Nephron progenitor cell (in vitro differentiated cells): ENCODE measurements at regions not wholly inside any gene's neighbourhood (a gene's known extent, or its start where the extent isn't known, plus 50 kb on each side); places are given as distances from the start of the nearest gene placed in this dataset.

ENCODE experiments used
- DNase-seq: peaks from one replicate; pipeline ENCODE4 v3.0.0; 2021
- H3K27ac Mint-ChIP-seq: 2 replicates; pipeline ENCODE4 v1.8.0; 2021; ENCODE audit warnings: mild to moderate bottlenecking, moderate library complexity, mixed read lengths
- H3K27me3 Mint-ChIP-seq: 2 replicates; pipeline ENCODE4 v1.8.0; 2021; ENCODE audit warnings: mild to moderate bottlenecking, low read depth, mixed read lengths; ENCODE audit not compliant: poor library complexity
- H3K36me3 Mint-ChIP-seq: 2 replicates; pipeline ENCODE4 v1.8.0; 2021; ENCODE audit warnings: low read depth, mixed read lengths
- H3K4me1 Mint-ChIP-seq: 2 replicates; pipeline ENCODE4 v1.8.0; 2021; ENCODE audit warnings: mixed read lengths
- H3K4me3 Mint-ChIP-seq: 2 replicates; pipeline ENCODE4 v1.8.0; 2021; ENCODE audit warnings: mild to moderate bottlenecking, moderate library complexity, mixed read lengths
- H3K9me3 Mint-ChIP-seq: 2 replicates; pipeline ENCODE4 v1.8.0; 2021; ENCODE audit warnings: mild to moderate bottlenecking, moderate library complexity, mixed read lengths
- CTCF ChIP-seq: fragments of 200-600 bp; sonication (generic); IDR thresholded peaks from 2 replicates; pipeline ENCODE4 v1.5.0; 2021; ENCODE audit warnings: antibody characterized with exemption

DNA sequence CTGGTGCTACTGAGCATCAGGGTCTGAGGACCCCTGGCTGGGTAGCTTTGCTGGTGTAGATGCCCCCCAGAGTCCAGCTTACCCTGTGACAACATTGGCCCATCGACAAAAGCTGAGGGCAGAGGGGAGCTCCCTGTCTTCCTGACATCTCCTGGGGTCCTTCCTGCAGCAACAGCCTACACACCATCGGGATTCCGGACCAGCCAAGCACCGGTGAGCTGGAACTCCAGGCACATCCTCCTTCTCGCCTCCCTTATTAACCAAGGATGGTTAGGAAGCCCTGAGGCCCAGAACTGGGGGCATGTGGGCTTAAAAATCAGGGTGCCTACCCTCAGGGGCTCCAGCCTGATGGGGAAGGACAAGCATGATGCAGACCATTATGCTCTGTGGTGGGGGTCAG lies 658.0 kb downstream of the PTPRU start:
- Mint-ChIP-seq H3K27ac (no peak overlapping the region), H3K4me3 (no peak overlapping the region), H3K4me1 (peaks cover 26% of the 10 kb centered on the region), H3K27me3 (peaks cover 13% of the 10 kb centered on the region), H3K9me3 (no peaks in the 10 kb centered on the region), H3K36me3 (no peaks in the 10 kb centered on the region)
- no peak for TF ChIP-seq CTCF
- DNase-seq, result no peak

GRCh38 chr1:29893806-29894205 lies 657.5 kb downstream of the PTPRU start:
- Mint-ChIP-seq H3K27ac (no peak overlapping the region), H3K36me3 (no peaks in the 10 kb centered on the region), H3K4me1 (peaks cover 26% of the 10 kb centered on the region), H3K9me3 (no peaks in the 10 kb centered on the region), H3K27me3 (peaks cover 13% of the 10 kb centered on the region), H3K4me3 (no peak overlapping the region)
- DNase-seq, result no peak
- no peak for TF ChIP-seq CTCF

DNA sequence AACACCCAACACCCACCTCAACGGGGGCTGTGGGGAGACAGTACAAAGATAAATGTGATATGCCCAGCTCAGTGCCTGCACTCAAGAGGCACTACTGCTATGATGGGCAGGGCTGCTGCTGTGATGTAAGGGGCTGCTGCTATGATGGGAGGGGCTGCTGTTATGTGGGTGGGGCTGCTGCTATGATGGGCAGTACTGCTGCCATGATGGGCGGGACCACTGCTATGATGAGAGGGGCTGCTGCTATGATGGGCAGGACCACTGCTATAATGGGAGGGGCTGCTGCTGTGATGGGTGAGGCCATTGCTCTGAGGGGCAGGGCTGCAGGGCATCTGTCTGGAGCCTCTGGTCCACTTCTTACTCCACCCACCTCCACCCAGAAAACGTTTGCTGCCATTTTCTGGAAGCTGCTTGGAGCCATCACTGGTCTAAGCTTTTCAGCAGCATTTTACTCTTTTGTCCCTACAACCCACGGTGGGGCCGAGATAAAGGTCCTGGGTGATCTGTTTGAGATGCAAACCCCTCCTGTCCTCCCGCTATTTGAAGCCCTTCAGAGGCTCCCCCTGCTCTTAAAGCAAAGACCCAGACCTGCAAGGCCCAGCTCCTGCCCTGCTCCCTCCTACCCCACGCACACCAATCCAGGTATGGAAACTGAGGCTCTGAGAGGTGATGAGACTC lies 656.9 kb downstream of the PTPRU start:
- Mint-ChIP-seq H3K27me3 (peaks cover 16% of the 10 kb centered on the region), H3K9me3 (no peaks in the 10 kb centered on the region)

GRCh38 chr1:29892247-29892646 lies 655.9 kb downstream of the PTPRU start:
- H3K4me1 Mint-ChIP-seq, result peaks cover 25% of the 10 kb centered on the region
- H3K36me3 Mint-ChIP-seq, result no peaks in the 10 kb centered on the region
- peaks cover 16% of the 10 kb centered on the region for H3K27me3 Mint-ChIP-seq
- no peak for TF ChIP-seq CTCF
- H3K4me3 Mint-ChIP-seq, result no peak overlapping the region
- no peak for DNase-seq
- no peaks in the 10 kb centered on the region for H3K9me3 Mint-ChIP-seq
- H3K27ac Mint-ChIP-seq, result no peak overlapping the region

More for the DNA sequence above, 656.9 kb downstream of the PTPRU start:
- DNase-seq, result no peak
- Mint-ChIP-seq H3K4me1 (peaks cover 26% of the 10 kb centered on the region), H3K4me3 (no peak overlapping the region), H3K36me3 (no peaks in the 10 kb centered on the region), H3K27ac (no peak overlapping the region)
- no peak for TF ChIP-seq CTCF

GRCh38 chr1:29890201-29890959 lies 654.1 kb downstream of the PTPRU start:
- no peak for DNase-seq
- Mint-ChIP-seq H3K27me3 (peaks cover 19% of the 10 kb centered on the region), H3K36me3 (no peaks in the 10 kb centered on the region), H3K9me3 (no peaks in the 10 kb centered on the region), H3K27ac (no peak overlapping the region), H3K4me1 (peaks cover 6% of the 10 kb centered on the region), H3K4me3 (no peak overlapping the region)
- no peak for TF ChIP-seq CTCF

DNA sequence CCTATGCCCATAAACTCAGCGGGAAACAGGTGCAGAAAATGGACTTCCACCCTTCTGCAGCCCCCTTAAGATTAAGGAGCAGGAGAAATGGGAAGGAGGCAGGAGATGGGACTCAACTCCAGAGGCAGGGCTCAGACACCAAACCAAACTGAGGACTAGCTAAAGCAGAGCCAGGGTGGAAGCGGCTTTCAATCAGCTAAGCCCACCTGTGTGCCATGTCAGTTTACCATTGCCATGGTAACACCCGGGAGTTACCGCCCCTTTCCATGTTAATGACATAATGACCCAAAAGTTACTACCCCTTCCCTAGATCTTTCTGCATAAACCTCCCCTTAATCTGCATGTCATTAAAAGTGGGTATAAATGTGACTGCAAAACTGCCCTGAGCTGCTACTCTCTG lies 653.5 kb downstream of the PTPRU start:
- no peaks in the 10 kb centered on the region for H3K36me3 Mint-ChIP-seq
- peaks cover 19% of the 10 kb centered on the region for H3K27me3 Mint-ChIP-seq
- no peak overlapping the region for H3K4me3 Mint-ChIP-seq
- no peaks in the 10 kb centered on the region for H3K9me3 Mint-ChIP-seq
- peaks cover under 1% of the 10 kb centered on the region for H3K4me1 Mint-ChIP-seq
- no peak for DNase-seq
- no peak for TF ChIP-seq CTCF
- no peak overlapping the region for H3K27ac Mint-ChIP-seq
